ENCODE measurements at regions not wholly inside any gene's neighbourhood (a gene's known extent, or its start where the extent isn't known, plus 50 kb on each side); places are given as distances from the start of the nearest gene placed in this dataset.

DNA sequence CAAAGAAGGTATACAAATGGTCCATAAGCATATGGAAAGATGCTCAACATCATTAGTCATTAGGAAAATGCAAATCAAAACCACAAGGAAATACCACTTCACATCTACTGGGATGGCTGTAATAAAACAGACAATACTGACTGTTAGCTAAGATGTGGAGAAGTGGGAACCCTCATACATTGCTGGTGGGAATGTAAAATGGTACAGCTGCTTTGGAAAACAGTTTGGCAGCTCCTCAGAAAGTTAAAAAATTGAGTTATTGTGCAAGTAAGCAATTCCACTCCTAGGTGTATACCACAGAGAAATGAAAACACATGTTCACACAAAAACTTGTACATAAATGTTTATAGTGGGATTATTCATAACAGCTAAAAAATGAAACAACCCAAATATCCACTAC is 173.0 kb upstream of the JAG1 start:
- Histone ChIP-seq H3K36me3 (ENCODE audit: control insufficient read depth, insufficient read depth, low read length) (no peaks in the 10 kb centered on the region), H3K23ac (ENCODE audit: low read depth, low read length) (no peak overlapping the region), H3K4me2 (ENCODE audit: low read depth, low read length) (no peak overlapping the region), H2BK15ac (ENCODE audit: low read depth, low read length) (no peak overlapping the region), H3K4me3 (ENCODE audit: insufficient read depth, low read depth, low read length) (no peak overlapping the region), H4K5ac (ENCODE audit: low read depth, low read length) (no peak overlapping the region), H3K79me1 (ENCODE audit: low read depth in 1 of 2, low read length in 2 of 2) (no peaks in the 10 kb centered on the region), H3K9ac (ENCODE audit: low read depth, low read length) (no peak overlapping the region), H3K4ac (ENCODE audit: low read depth, low read length) (no peak overlapping the region), H2AK5ac (ENCODE audit: low read depth, low read length) (no peak overlapping the region), H3K18ac (ENCODE audit: low read depth, low read length) (no peak overlapping the region), H3K9me3 (ENCODE audit: control insufficient read depth, insufficient read depth, low read length) (peaks cover 5% of the 10 kb centered on the region; the same call in 1 of the 2 replicates), H2BK120ac (ENCODE audit: low read depth, low read length) (no peak overlapping the region), H3K9me1 (ENCODE audit: insufficient read depth, low read length) (no peaks in the 10 kb centered on the region), H2AFZ (replicated peaks; ENCODE audit: low read length, poor library complexity) (no peak overlapping the region), H3K27ac (ENCODE audit: insufficient read depth, low read length) (no peak overlapping the region), H4K20me1 (ENCODE audit: insufficient read depth, low read length) (no peaks in the 10 kb centered on the region), H2BK5ac (ENCODE audit: low read depth, low read length, poor library complexity, severe bottlenecking) (no peak overlapping the region), H3K14ac (replicated peaks; ENCODE audit: low read depth, low read length) (no peak overlapping the region), H3K27me3 (ENCODE audit: control insufficient read depth, insufficient read depth, low read length) (no peaks in the 10 kb centered on the region; the same call in 1 of the 2 replicates), H3K56ac (ENCODE audit: extremely low read depth, insufficient read depth, low read length) (no peak overlapping the region), H3K4me1 (ENCODE audit: control insufficient read depth, insufficient read depth, low read length) (peaks cover 2% of the 10 kb centered on the region; the same call in 1 of the 2 replicates), H4K91ac (ENCODE audit: insufficient read depth, low read depth, low read length) (no peak overlapping the region), H2AK9ac (replicated peaks; ENCODE audit: low read depth, low read length, poor library complexity) (no peak overlapping the region), H2BK20ac (ENCODE audit: low read depth, low read length) (no peak overlapping the region), H4K8ac (ENCODE audit: low read depth in 2 of 2, low read length in 2 of 2) (no peak overlapping the region)
- TF ChIP-seq MAFK (IDR thresholded peaks at IDR 0.05; ENCODE audit: low read depth, low read length) (no peak), POLR2A (IDR thresholded peaks at IDR 0.05; ENCODE audit: low read depth, low read length) (no peak), FOS (IDR thresholded peaks at IDR 0.05; ENCODE audit: low read depth, low read length) (no peak), SMC3 (IDR thresholded peaks at IDR 0.05; ENCODE audit: low read depth, low read length) (no peak), CEBPB (IDR thresholded peaks at IDR 0.05; ENCODE audit: low read depth, low read length) (no peak), NFE2L2 (IDR thresholded peaks at IDR 0.05; ENCODE audit: low read depth, low read length) (no peak), MAZ (IDR thresholded peaks at IDR 0.05; ENCODE audit: borderline replicate concordance, low read depth, low read length) (no peak), RAD21 (IDR thresholded peaks at IDR 0.05; ENCODE audit: low read length) (no peak), RFX5 (IDR thresholded peaks at IDR 0.05; ENCODE audit: low read depth, low read length) (no peak), MXI1 (IDR thresholded peaks at IDR 0.05; ENCODE audit: borderline replicate concordance, low read depth, low read length) (no peak), CHD1 (IDR thresholded peaks at IDR 0.05; ENCODE audit: low read depth, low read length) (no peak), BHLHE40 (IDR thresholded peaks at IDR 0.05; ENCODE audit: low read depth, low read length) (no peak), RCOR1 (IDR thresholded peaks at IDR 0.05; ENCODE audit: insufficient replicate concordance, low read length) (no peak)
- TF ChIP-seq, protein P1, sequence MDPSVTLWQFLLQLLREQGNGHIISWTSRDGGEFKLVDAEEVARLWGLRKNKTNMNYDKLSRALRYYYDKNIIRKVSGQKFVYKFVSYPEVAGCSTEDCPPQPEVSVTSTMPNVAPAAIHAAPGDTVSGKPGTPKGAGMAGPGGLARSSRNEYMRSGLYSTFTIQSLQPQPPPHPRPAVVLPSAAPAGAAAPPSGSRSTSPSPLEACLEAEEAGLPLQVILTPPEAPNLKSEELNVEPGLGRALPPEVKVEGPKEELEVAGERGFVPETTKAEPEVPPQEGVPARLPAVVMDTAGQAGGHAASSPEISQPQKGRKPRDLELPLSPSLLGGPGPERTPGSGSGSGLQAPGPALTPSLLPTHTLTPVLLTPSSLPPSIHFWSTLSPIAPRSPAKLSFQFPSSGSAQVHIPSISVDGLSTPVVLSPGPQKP (IDR thresholded peaks at IDR 0.05; ENCODE audit: borderline replicate concordance, low read depth, low read length) = no peak
- TF ChIP-seq, protein P2, sequence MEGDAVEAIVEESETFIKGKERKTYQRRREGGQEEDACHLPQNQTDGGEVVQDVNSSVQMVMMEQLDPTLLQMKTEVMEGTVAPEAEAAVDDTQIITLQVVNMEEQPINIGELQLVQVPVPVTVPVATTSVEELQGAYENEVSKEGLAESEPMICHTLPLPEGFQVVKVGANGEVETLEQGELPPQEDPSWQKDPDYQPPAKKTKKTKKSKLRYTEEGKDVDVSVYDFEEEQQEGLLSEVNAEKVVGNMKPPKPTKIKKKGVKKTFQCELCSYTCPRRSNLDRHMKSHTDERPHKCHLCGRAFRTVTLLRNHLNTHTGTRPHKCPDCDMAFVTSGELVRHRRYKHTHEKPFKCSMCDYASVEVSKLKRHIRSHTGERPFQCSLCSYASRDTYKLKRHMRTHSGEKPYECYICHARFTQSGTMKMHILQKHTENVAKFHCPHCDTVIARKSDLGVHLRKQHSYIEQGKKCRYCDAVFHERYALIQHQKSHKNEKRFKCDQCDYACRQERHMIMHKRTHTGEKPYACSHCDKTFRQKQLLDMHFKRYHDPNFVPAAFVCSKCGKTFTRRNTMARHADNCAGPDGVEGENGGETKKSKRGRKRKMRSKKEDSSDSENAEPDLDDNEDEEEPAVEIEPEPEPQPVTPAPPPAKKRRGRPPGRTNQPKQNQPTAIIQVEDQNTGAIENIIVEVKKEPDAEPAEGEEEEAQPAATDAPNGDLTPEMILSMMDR (conservative IDR thresholded peaks at IDR 0.05; ENCODE audit: low read depth, low read length) = no peak
- TF ChIP-seq, protein P3, sequence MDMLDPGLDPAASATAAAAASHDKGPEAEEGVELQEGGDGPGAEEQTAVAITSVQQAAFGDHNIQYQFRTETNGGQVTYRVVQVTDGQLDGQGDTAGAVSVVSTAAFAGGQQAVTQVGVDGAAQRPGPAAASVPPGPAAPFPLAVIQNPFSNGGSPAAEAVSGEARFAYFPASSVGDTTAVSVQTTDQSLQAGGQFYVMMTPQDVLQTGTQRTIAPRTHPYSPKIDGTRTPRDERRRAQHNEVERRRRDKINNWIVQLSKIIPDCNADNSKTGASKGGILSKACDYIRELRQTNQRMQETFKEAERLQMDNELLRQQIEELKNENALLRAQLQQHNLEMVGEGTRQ (IDR thresholded peaks at IDR 0.05; ENCODE audit: low read depth, low read length) = no peak
- DNase-seq = no peak
- CTCF ChIA-PET = no interaction called here
- intact Hi-C loops (cut with micrococcal nuclease) = loop anchor here (5.0 kb wide), 3 partner anchors 124 to 426 kb away; partner anchors contain the start of gene JAG1
- dilution Hi-C loops (cut with HindIII; ENCODE audit: low sequenced_read_pairs, unreplicated experiment) = no loop called here
- BruUV-seq (replicated peaks) = no TSS peak
- ATAC-seq (ENCODE audit: low read depth) = no peak
- POLR2A ChIA-PET (ENCODE audit: unreplicated experiment) = interaction anchor here (0.5 kb wide), 1 partner anchor 75 kb away, joined by 3 read pairs; no protein-coding TSS in a partner anchor
- in situ Hi-C loops (cut with MboI; ENCODE audit: low sequenced_read_pairs) = no loop called here
